HG03045 (cell line): ENCODE measurements at regions not wholly inside any gene's neighbourhood (a gene's known extent, or its start where the extent isn't known, plus 50 kb on each side); places are given as distances from the start of the nearest gene placed in this dataset.

Experiments used
- ATAC-seq: cut with Tn5 transposase; IDR thresholded peaks from one replicate; pipeline ENCODE4 v1.9.1; 2021; ENCODE audit warnings: mild to moderate bottlenecking, moderate library complexity; ENCODE audit not compliant: unreplicated experiment

DNA sequence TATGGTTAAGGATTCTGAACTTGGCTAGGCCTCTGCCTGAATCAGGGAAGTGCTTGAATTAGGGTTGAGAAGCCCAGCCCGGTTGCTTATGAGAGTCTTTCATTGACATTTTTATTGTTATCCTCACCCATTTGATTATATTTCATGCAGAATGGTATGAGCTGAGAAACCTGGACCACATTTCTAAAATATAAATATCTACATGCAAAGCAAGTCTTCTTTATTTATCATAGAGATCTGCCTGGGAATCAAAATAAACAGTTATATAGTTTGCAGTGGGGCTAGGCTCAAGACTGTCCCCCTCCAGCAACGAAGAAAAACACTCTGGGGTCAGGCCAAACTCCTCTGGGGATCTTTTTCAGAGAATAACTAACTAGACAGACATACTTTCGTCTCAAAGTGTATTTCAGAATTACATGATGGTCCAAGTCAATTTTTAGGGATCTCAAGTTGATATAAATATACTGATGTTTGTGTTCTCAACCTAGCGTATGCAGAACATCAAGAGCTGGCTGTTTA is 675.4 kb upstream of the NR2F2 start:
- no peak for ATAC-seq

DNA sequence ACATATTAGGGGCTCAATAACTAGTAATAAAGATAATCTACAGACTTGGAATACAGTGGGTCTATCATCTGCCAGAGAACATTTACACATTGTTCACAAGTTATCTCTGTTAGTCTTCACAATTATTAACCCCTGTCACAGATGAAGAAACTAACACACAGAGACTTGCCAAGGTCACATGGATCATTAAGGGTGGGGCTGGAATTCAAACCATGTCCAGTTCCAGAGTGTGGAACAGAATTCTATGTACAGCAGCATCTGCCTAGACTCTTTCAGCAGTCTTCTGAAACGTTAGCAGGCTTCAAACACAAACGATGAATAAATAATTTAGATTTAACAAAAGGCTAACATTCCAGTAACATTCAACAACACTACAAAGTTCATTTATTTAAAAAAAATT is 673.9 kb upstream of the NR2F2 start:
- no peak for ATAC-seq

DNA sequence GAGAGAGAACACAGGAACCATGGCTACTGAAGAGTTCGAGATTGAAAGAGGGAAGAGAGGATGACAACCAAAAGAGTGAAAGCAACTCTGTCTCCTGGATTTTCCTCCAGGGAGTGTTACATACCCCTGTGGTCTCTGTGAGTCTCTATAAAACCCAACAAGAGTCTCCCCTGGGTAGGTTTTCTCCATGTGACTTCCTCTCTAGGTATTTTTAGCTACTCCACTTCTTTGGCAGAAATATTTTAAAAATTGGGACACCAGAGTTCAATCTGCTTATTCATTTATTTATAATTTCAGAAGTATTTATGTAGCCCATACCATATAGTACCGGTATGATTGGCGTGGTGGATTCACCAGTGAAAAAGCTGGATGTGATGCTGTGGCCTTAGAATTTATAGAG is 671.7 kb upstream of the NR2F2 start:
- no peak for ATAC-seq

DNA sequence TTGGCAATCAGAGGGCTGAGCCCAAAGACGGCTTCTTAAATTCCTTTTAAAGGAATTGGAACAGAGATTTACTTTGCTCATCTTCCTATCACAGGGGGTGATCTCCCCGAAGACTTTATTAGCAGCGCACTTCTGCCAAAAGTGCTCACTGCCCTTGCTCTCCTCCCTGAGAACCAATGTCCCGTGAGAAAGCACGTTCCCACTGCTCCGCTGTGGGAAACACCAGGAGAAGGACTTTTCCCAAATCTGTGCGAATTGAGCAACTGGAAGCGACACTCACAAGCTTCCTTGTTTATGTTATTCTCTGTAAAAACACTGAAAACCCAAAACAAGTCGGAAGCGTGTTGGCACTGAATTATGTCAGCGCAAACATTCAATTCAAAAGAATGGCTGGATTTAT is 670.8 kb upstream of the NR2F2 start:
- ATAC-seq = no peak

DNA sequence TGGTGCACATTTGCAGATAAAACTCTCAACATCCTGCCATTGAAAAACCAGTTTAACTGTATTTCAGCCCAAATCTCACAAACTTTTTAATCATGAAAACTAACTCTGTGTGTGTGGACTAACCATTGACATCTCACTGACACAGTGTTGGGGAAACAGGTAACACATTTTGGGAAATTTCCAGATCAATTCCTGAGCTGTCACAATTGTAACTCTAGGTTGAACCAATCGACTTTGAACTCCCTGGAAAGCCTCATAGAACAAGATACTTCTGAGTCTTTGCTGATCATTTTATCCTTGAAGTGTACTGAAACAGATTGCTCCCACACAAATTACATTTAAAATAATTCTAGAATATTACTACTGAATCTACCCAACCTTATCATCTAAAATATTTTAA is 667.9 kb upstream of the NR2F2 start:
- no peak for ATAC-seq

DNA sequence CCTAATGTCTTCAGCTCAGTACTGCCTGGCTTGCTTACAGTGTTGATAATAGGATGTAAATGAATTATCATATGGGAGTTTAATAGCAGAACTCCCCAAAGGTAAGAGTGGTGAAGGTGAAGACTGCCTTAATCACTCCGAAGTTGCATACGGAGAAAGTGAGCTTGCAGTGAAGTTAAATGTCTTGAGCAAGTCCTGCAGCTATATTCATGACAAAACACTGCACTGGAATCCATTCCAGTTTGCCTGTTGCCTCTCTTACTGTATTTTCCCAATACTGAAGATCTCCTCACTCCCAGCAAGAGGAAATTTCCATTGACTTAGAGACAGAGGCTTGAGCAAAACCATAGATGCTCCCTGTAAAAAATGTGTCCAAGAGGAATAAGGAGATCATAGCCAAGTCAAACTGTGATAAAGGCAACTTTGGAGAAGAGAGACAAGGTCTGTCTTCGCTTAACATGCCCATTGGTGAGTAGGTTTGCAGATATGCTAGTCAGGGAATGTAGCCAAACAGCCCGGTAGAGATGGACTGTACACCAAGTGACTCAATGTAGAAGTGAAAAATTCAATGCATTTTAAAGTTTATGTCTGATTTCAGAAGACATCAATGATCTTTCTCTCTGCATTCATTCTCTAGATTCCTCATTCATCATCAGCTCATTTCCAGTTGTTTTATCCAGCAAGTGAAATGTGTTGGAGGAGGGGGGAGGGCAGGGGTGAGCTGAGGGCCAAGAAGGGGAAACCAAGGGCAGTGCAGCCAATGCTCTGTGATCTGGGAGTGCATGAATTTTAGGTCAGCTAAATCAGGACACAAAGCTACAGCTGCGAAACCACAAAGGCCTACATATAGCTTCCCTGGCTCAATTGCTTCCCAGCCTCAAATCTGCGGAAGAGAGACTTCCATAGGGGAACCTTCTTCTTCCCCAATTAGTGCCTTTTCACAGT is 667.1 kb upstream of the NR2F2 start:
- no peak for ATAC-seq

DNA sequence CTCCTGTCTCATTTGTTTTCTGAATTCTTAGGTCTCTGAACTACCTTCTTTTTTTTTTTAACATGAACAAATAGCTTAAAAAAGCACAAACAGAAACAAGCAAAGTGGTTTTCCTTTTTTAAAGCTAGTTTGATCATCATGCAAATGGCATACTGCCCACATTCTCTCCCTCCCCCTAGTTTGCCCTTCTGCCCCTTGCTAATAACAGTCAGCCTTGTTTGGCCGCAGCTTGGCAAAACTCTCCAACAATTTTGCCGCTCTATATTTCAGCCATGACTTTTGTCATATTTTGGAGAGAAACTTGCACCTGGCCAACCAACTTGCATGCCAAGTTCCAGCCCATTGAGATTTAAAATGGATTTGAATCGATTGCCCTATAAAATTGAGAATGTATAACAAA is 666.0 kb upstream of the NR2F2 start:
- ATAC-seq = no peak

DNA sequence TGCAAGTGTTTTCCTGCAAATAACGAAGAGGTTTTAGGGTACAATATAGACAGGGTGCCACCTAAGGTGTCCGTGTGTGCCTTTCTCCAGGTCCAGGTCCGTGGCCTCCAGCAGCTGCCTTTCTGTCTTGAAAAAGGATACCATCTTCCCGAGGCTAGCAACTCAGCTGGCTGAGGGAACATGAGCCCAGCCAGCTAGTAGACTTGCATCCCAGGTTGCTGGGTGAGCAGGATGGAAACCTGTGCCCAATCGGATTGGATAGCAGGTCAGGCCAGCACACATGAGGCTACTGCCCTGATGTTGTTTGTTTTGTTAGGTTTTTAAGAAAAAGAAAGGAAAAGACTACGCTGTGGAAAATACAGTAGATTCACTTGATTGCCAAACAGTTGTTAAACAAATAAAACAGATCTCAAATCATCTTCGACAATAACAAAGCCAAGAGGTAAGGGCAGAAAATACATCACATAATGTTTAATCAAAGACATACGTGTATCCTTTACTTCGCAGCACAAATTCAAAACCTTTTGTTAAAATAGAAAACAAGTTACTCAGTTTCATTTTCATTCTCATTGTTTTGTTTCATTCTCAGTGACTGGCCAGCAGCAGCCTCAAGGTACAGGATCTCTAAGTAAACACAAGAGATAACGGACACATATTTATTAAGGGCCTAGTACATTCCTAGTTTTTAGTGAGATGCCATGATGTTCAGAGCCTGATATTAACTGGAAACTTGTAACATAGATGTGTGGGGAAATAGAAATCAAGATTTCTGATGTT is 661.2 kb upstream of the NR2F2 start:
- no peak for ATAC-seq

DNA sequence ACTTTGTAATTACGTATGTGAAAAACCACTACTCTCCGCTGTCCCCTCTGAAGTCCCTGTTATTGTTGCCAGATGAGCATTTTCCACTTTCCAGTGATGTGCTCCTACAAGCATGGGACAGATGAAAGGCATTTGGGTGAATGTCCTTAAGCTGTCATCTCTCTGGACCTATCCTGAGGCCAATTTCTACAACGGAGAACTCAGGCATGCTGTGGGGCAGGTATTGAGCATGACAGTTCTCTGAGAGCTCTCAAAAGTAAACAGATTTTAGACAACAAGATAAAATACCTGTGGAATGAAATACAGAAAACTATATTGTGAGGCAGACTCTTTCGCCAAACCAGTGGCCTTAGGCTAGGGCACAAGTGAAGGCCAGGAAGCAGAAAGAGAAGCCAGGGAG is 656.5 kb upstream of the NR2F2 start:
- ATAC-seq = no peak

DNA sequence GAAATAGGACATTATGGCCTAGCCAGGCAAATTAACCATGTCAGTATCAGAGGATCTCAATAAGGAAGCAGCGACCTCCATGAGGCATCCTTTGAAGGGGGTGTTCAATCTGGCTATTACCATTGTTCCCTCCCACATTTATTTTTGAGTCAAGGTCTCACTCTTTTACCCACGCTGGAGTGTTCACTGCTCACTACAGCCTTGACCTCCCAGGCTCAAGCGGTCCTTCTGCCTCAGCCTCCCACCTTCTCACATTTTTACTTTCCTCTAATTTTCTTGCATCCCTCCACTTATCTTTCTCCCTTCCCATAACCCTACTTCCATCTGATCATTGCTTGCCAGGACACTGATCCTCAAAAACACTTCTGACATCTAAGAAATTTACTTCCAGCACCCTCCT is 654.0 kb upstream of the NR2F2 start:
- ATAC-seq = no peak

DNA sequence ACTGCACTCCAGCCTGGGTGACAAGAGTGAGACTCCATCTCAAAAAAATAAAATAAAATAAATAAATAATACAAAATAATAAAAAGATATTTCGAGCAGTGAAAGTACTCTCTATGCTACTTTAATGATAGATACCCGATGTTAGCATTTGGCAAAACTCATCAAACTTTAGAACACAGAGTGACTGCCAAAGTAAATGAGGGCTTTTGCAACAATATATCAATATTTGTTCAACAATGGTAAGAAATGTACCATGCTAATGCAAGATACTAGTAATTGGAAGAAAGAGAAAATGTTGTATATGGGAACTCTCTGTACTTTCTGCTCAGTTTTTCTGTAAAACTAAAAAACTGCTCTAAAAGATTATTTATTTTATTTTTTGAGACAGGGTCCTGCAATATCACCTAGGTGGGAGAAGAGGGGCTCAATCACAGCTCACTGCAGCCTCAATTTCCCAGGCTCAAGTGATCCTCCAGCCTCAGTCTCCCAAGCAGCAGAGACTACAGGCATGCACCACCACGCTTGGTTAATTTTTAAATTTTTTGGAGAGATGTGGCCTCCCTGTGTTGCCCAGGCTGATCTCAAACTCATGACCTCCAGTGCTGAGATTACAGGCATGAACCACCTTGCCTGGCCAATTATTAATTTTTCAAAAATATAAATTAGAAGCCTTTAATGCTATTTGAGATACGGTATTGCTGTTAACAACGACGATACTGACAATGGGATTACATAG is 650.5 kb upstream of the NR2F2 start:
- ATAC-seq = no peak

DNA sequence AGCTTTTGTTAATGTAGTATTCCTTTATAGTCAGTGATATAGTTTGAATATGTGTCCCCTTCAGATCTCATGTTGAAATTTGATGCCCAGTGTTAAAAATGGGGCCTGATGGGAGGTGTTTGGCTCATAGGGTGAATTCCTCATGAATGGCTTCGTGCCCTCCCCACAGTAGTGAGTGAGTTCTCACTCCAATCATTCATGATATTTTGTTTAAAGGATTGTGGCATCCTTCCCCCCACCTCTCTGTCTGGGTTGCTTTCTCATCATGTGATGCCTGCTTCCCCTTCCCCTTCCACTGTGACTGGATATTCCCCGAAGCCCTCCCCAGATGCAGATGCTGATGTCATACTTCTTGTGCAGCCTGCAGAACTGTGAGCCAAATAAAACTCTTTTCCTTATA is 649.8 kb upstream of the NR2F2 start:
- ATAC-seq = no peak

DNA sequence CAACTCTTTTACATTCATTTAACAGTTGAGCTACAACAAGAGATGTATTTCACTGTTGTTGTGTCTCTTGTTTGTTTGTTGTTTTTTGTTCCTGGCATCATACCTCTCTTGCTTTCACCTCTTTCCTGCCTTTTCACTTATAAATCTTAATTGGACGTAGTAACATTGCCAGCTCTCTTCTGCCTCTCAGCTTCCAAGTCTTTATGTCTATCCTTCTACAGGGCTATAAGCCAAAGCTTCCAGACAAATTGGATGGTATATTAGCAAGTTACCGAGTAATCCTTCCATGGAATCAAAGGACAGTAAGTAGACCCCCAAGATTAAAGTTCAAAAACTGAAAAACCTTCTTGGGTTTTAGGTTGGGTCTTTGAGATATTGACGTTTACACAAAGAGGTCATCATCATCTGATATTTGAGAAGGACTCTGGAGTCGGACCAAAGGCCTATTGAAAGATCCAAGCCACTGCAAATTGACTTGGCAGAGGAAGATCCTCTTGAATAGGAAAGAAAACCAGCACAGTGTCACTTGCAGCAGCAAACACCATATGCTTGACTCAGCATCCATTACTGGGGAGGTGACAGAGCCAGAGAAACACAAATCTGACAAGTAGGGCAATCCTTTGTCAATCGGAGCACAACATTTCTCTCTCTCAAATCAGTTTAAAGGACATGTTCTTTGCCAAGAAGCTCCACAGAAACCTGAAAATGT is 648.5 kb upstream of the NR2F2 start:
- no peak for ATAC-seq

DNA sequence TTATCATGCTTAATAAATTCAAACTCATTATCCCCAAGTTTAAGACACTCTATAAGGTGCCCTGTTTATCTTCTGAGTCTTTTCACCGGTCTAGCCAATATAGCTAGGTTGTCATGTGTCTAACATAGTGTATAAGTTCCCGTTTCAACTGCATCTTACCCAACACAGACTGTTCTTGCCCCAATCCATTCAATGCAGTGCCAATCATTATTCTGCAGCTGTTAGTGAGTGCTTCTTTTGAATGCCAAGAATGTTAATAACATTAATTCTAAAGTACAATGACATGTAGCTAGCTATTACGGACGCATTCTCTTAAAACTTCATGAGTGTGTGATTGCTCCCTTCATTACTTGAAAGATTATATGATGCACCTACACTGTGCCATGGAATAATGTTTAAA is 646.4 kb upstream of the NR2F2 start:
- ATAC-seq = no peak

DNA sequence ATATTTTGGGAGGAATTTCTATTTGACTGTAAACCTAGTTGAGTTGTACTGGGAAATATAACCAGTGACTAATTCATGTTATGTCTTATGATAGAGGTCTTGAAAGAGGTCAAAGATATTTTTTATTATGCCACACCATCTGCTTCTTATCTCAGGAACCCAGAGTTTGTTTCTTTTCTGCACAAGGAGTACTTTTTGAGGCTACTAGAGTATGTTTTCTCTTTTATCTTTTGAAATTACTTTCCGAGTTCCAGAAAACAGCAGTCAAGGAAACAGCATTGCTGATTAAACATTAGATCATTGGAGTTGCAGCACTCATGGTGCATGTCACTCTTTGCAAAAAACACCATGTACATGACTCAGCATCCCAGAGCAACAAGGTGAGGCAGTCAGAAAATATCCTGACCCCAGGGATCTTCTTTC is 645.8 kb upstream of the NR2F2 start:
- ATAC-seq = no peak

DNA sequence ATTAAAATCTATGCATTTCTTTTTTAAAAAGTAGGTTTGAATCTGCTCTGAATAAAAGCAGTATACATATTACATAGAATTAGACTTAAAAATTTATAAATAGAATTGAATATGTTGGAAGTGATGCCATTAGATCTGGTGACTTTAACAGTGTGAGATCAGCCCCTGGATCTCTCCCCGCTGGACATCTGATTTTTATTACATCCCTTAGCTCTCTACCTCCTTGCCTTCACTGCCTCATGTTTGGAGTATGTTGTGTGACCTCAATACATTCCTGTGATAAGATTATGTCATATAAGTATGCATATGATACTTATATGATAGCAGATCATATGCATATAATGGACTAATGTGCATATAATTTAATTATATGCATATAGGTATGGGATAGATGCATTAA is 643.4 kb upstream of the NR2F2 start:
- ATAC-seq = no peak

DNA sequence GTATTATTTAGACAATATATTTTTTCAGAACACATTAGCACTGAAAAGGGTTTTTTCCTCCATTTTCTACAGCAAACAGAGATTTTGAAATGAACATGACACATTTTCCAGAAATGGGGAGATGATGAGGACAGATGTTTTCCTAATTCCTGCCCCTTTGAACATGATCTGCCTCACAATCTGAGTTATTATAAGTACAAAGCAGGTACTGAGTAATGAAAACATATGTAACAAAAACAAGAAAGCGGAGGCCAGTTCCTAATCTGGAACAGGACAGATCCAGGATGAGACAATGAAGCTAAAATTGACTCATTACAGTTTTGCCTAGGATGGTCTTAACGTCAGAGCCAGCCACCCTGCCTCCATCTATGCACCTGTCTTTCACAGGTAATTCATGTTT is 642.8 kb upstream of the NR2F2 start:
- no peak for ATAC-seq

DNA sequence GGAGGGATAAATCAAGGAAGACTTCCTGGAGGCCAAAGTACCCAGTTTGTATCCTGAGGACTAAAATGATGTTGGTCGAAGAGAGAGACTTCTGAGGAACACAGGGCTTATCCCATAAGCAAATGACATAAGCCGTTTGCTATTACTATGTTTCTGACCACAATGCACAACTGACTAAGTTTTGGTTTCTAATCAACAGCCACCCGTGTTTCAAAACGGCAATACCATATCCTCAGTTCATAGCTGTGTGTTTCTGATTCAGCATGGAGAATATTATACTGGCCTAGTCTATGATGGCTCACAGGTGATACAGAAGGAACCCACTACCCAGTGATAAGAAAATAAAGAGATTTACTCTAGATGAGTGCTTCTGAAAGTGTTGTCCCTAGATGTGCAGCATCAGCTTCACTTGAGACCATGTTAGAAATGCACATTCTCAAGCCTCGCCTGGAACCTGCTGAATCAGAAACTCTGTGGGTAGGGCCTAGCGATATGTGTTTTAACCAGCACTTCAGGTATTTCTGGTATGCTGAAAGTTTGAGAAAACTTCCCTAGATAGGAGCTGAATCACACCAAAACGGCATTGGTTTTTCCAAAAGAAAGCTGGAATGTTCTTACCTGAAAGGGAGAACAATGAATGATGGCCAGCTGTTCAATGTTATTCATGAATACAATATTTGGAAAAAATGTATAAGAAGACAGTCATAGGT is 639.7 kb upstream of the NR2F2 start:
- no peak for ATAC-seq

DNA sequence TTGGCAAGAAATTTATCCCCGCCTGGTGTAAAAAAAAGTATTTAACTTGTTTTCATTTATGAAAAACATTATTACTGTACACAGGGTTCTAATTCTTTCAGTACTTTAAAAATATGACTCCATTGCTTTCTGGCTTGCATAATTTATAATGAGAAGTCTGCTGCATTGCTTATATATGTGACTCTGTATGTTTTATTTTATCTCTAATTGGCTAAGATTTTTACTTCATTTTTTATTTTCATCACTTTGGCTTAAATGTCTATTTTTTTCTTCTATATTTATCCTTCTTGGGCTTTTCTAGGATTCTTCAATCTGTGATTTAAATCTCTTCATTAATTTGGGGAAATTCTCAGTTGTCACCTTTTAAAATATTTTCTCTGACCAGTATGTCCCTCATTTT is 636.6 kb upstream of the NR2F2 start:
- ATAC-seq = no peak

DNA sequence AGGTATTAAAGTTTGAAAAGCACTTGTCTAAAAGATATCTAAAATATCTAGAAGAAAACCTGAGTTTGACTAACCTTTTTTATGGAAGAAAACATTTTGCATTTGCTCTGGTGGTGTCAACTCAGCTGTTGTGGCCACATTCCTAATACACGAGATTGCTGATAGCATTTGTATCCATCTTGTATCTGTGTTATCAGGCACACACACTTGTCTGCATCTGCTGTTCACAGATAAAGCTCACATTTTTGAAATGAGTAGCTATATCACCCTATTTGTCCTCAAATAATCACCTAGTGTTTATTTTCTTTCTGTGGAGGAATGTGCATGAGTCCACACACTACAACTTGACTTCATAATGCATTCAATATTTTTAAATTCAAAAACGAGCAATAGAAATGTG is 632.3 kb upstream of the NR2F2 start:
- ATAC-seq = no peak
